ENCODE measurements at regions not wholly inside any gene's neighbourhood (a gene's known extent, or its start where the extent isn't known, plus 50 kb on each side); places are given as distances from the start of the nearest gene placed in this dataset.

- TF ChIP-seq CTCF (conservative IDR thresholded peaks at IDR 0.05 in 1 of 2, IDR thresholded peaks at IDR 0.05 in 1 of 2; ENCODE audit: extremely low read depth in 1 of 2, insufficient read depth in 1 of 2, low read depth in 1 of 2, low read length in 2 of 2) (no peak), EZH2 (IDR thresholded peaks at IDR 0.05; ENCODE audit: borderline replicate concordance, low read length) (no peak)
Observed at GRCh38 chr2:120984046-120984445, 248.4 kb downstream of the GLI2 start.

Data from mammary epithelial cell (primary cell).